Liver (tissue), 7 donors: ENCODE measurements at regions not wholly inside any gene's neighbourhood (a gene's known extent, or its start where the extent isn't known, plus 50 kb on each side); places are given as distances from the start of the nearest gene placed in this dataset.

Experiments
- DNase-seq: peaks from one replicate; pipeline ENCODE4 v3.0.0-alpha.2; 2017; ENCODE audit warnings: low spot score
- H3K27ac ChIP-seq, 2 donors: one replicate each; pipeline ENCODE4 v1.7.0; 2013; ENCODE audit warnings: inconsistent platforms in 2 of 2, low read length in 2 of 2, control low read depth in 1 of 2, low read depth in 1 of 2, mild to moderate bottlenecking in 1 of 2
- H3K27me3 ChIP-seq, 4 donors: one replicate each; pipeline versions ENCODE4 v1.6.1 to v1.7.0; 2013; ENCODE audit warnings: low read length in 3 of 4, inconsistent platforms in 1 of 4, mild to moderate bottlenecking in 1 of 4, moderate library complexity in 1 of 4; ENCODE audit not compliant: control insufficient read depth in 4 of 4, insufficient read depth in 4 of 4
- H3K36me3 ChIP-seq, 4 donors: one replicate each; pipeline versions ENCODE4 v1.6.1 to v1.7.0; 2013; ENCODE audit warnings: low read length in 3 of 4, mild to moderate bottlenecking in 3 of 4, low read depth in 1 of 4, moderate library complexity in 1 of 4; ENCODE audit not compliant: control insufficient read depth in 4 of 4, insufficient read depth in 3 of 4
- H3K4me1 ChIP-seq, 4 donors: one replicate each; pipeline versions ENCODE4 v1.6.1 to v1.7.0; 2013; ENCODE audit warnings: low read length in 3 of 4, mild to moderate bottlenecking in 3 of 4, moderate library complexity in 1 of 4; ENCODE audit not compliant: control insufficient read depth in 4 of 4, insufficient read depth in 4 of 4
- H3K4me3 ChIP-seq, 3 donors: one replicate each; pipeline versions ENCODE4 v1.6.1 to v1.7.0; 2013; ENCODE audit warnings: low read length in 3 of 3, control low read depth in 1 of 3, low read depth in 1 of 3, mild to moderate bottlenecking in 1 of 3
- H3K9ac ChIP-seq, 2 donors: one replicate each; pipeline ENCODE4 v1.7.0; 2013; ENCODE audit warnings: low read length in 2 of 2, mild to moderate bottlenecking in 2 of 2, moderate library complexity in 2 of 2, control low read depth in 1 of 2, low read depth in 1 of 2
- H3K9me3 ChIP-seq, 4 donors: one replicate each; pipeline versions ENCODE4 v1.6.1 to v1.7.0; 2013; ENCODE audit warnings: low read length in 3 of 4; ENCODE audit not compliant: control insufficient read depth in 4 of 4
- ATF3 ChIP-seq: IDR thresholded peaks from 2 replicates; pipeline ENCODE4 v1.6.1; 2016; ENCODE audit warnings: antibody characterized with exemption
- FOXA1 ChIP-seq: IDR thresholded peaks from 2 replicates; pipeline ENCODE4 v1.6.1; 2016; ENCODE audit warnings: antibody characterized with exemption
- GABPA ChIP-seq, 2 donors: IDR thresholded peaks in 1 of 2; conservative IDR thresholded peaks in 1 of 2; 2 replicates each; pipeline ENCODE4 v1.6.1; 2016; ENCODE audit warnings: antibody characterized with exemption in 2 of 2, mild to moderate bottlenecking in 1 of 2, moderate library complexity in 1 of 2
- HNF4A ChIP-seq, 2 donors: conservative IDR thresholded peaks; 2 replicates each; pipeline ENCODE4 v1.6.1; 2016; ENCODE audit warnings: antibody characterized with exemption in 2 of 2, mild to moderate bottlenecking in 2 of 2
- HNF4G ChIP-seq: IDR thresholded peaks from 2 replicates; pipeline ENCODE4 v1.6.1; 2016; ENCODE audit warnings: antibody characterized with exemption
- JUND ChIP-seq, 2 donors: IDR thresholded peaks; 2 replicates each; pipeline ENCODE4 v1.6.1; 2016; ENCODE audit warnings: antibody characterized with exemption in 2 of 2
- MAX ChIP-seq: IDR thresholded peaks from 2 replicates; pipeline ENCODE4 v1.6.1; 2016; ENCODE audit warnings: antibody characterized with exemption
- NR2F2 ChIP-seq: IDR thresholded peaks from 2 replicates; pipeline ENCODE4 v1.6.1; 2016; ENCODE audit warnings: antibody characterized with exemption
- RAD21 ChIP-seq, 2 donors: IDR thresholded peaks; 2 replicates each; pipeline ENCODE4 v1.6.1; 2016; ENCODE audit warnings: antibody characterized with exemption in 2 of 2, mild to moderate bottlenecking in 2 of 2
- REST ChIP-seq: IDR thresholded peaks from 2 replicates; pipeline ENCODE4 v1.6.1; 2016; ENCODE audit warnings: antibody characterized with exemption, mild to moderate bottlenecking
- RXRA ChIP-seq, 2 donors: IDR thresholded peaks; 2 replicates each; pipeline ENCODE4 v1.6.1; 2017 to 2018; ENCODE audit warnings: antibody characterized with exemption in 2 of 2, mild to moderate bottlenecking in 1 of 2
- SP1 ChIP-seq: IDR thresholded peaks from 2 replicates; pipeline ENCODE4 v1.6.1; 2018; ENCODE audit warnings: antibody characterized with exemption, mild to moderate bottlenecking
- TAF1 ChIP-seq: conservative IDR thresholded peaks from 2 replicates; pipeline ENCODE4 v1.6.1; 2016; ENCODE audit warnings: antibody characterized with exemption, mild to moderate bottlenecking
- YY1 ChIP-seq: IDR thresholded peaks from 2 replicates; pipeline ENCODE4 v1.6.1; 2016; ENCODE audit warnings: antibody characterized with exemption, mild to moderate bottlenecking
- ZBTB33 ChIP-seq: IDR thresholded peaks from 2 replicates; pipeline ENCODE4 v1.6.1; 2016; ENCODE audit warnings: antibody characterized with exemption
- WGBS: extraction: QIAGEN DNeasy Blood & Tissue Kit; methylation state at CpG from one replicate; pipeline ENCODE4 v1.1.7; 2013; 5-methylcytosine and 5-hydroxymethylcytosine counted together
- donor health status: healthy.
- donor health status: healthy.
- donor health status: healthy.
- donor health status: healthy.

- TF ChIP-seq FOXA1, result no peak
- no peak for TF ChIP-seq ATF3
- peak in 1 of 2 donors; percentile 38 for TF ChIP-seq RAD21 (IDR thresholded peaks at IDR 0.05)
- peak; percentile 50 to 62 for TF ChIP-seq HNF4A (conservative IDR thresholded peaks at IDR 0.05)
- TF ChIP-seq RXRA (IDR thresholded peaks at IDR 0.05), result peak; percentile 39 to 59
- no peak for TF ChIP-seq TAF1
- TF ChIP-seq GABPA (IDR thresholded peaks at IDR 0.05 in 1 of 2, conservative IDR thresholded peaks at IDR 0.05 in 1 of 2), result no peak
These were observed 62.9 kb upstream of the EHBP1 start for GRCh38 chr2:62642429-62643099.

GRCh38 chr2:62641936-62642335, 63.6 kb upstream of the EHBP1 start:
- H3K27me3 ChIP-seq, result no peaks in the 10 kb centered on the region
- H3K9me3 ChIP-seq, result no peaks in the 10 kb centered on the region
- peak overlapping the region in 1 of 2 donors; percentile 51 for H3K9ac ChIP-seq
- no peak overlapping the region for H3K4me3 ChIP-seq
- 36% methylated on average over 4 of the region's 4 CpGs for WGBS
- H3K27ac ChIP-seq, result peak overlapping the region; percentile 2 to 43
- no peak for DNase-seq
- TF ChIP-seq REST (no peak), FOXA1 (no peak), GABPA (IDR thresholded peaks at IDR 0.05 in 1 of 2, conservative IDR thresholded peaks at IDR 0.05 in 1 of 2) (no peak), ZBTB33 (no peak), YY1 (no peak), JUND (IDR thresholded peaks at IDR 0.05) (no peak), HNF4A (conservative IDR thresholded peaks at IDR 0.05) (no peak), NR2F2 (no peak), RXRA (IDR thresholded peaks at IDR 0.05) (no peak), MAX (no peak), HNF4G (no peak), TAF1 (no peak), SP1 (no peak)
- H3K4me1 ChIP-seq, result peaks cover 2 to 28% (median 20%) of the 10 kb centered on the region in 4 donors
- no peaks in the 10 kb centered on the region for H3K36me3 ChIP-seq

More at GRCh38 chr2:62642429-62643099, 62.9 kb upstream of the EHBP1 start:
- H3K4me3 ChIP-seq, result no peak overlapping the region
- H3K9ac ChIP-seq, result no peak overlapping the region
- WGBS, result 52% methylated on average over 2 of the region's 2 CpGs
- H3K9me3 ChIP-seq, result no peaks in the 10 kb centered on the region
- peak overlapping the region; percentile 2 to 43 for H3K27ac ChIP-seq
- no peaks in the 10 kb centered on the region for H3K36me3 ChIP-seq
- no peaks in the 10 kb centered on the region for H3K27me3 ChIP-seq
- DNase-seq, result no peak
- H3K4me1 ChIP-seq, result peaks cover 2 to 28% (median 20%) of the 10 kb centered on the region in 4 donors
